ENCODE measurements at regions not wholly inside any gene's neighbourhood (a gene's known extent, or its start where the extent isn't known, plus 50 kb on each side); places are given as distances from the start of the nearest gene placed in this dataset.

DNA sequence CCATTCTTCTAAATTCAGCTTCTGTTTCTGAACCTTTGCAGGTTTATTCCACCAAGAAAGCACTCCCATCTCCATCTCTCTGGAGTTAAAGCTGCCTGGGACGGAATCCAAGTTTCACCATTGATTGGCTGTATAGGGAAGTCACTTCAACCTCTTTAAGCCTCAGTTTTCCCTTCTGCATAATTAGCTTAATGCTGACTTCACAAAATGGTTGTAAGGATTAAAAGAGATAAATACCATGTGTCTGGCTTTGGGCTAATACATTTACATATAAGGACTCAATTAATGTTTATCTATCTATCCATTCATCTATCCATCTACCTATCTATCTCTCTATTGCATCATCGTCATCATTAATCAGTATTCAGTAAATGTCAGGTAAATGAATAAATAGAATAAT lies 629.6 kb upstream of the MGMT start:
- ATAC-seq (no peak), DNase-seq (no peak)
- Histone ChIP-seq H3K4me1 (ENCODE audit: control insufficient read depth, insufficient read depth, low read length) (no peaks in the 10 kb centered on the region), H3K27me3 (ENCODE audit: control insufficient read depth, insufficient read depth) (no peaks in the 10 kb centered on the region), H3K9me3 (ENCODE audit: control insufficient read depth, low read length) (no peaks in the 10 kb centered on the region), H3K27ac (ENCODE audit: low read length) (no peak overlapping the region), H3K4me3 (ENCODE audit: low read length) (no peak overlapping the region)
- 91% methylated on average over 2 of the region's 2 CpGs for WGBS
- intact Hi-C loops (cut with DNase I): no loop called here

DNA sequence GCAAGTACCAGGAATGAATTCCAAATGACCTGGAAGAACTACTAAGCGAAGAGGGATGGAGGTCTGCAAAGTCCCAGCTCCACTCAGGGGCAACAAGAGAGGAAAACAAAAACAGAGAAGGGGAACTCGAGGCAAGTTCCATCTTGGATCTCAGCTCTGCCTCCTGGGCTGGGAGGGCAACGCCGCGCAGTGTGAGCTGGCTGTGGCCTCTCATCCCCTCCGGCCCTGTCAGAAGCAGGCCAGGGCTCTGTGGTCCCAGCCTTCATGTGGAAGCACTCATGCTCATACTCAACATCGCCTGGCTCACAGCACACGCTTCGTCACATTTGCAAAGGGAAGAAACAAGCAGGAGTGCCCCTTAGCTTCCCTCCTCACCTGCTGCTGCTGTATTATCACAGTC lies 627.9 kb upstream of the MGMT start:
- ATAC-seq: no peak
- 94% methylated on average over 9 of the region's 9 CpGs for WGBS
- Histone ChIP-seq H3K4me3 (ENCODE audit: low read length) (no peak overlapping the region), H3K27me3 (ENCODE audit: control insufficient read depth, insufficient read depth) (no peaks in the 10 kb centered on the region), H3K4me1 (ENCODE audit: control insufficient read depth, insufficient read depth, low read length) (no peaks in the 10 kb centered on the region), H3K27ac (ENCODE audit: low read length) (no peak overlapping the region), H3K9me3 (ENCODE audit: control insufficient read depth, low read length) (no peaks in the 10 kb centered on the region)
- intact Hi-C loops (cut with DNase I): no loop called here
- no peak for DNase-seq

DNA sequence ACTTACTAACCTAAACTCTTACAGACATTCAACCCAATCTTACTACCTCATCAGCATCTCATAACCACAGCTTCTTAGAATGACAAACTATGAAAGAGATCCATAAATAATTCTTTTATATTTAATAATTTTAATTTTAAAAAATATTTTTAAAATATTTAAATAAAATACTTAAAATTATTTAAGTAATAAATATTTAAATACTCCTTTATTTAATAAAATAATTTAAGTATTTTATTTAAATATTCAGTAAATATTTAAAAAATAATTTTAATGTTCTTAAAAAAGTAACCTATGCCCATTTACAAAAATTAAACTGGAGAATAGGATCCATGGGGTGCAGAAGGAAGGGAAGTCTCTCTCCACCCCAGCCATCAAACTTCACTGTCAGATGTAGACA lies 627.3 kb upstream of the MGMT start:
- no peak for ATAC-seq
- Histone ChIP-seq H3K4me3 (ENCODE audit: low read length) (no peak overlapping the region), H3K27ac (ENCODE audit: low read length) (no peak overlapping the region), H3K9me3 (ENCODE audit: control insufficient read depth, low read length) (no peaks in the 10 kb centered on the region), H3K27me3 (ENCODE audit: control insufficient read depth, insufficient read depth) (no peaks in the 10 kb centered on the region), H3K4me1 (ENCODE audit: control insufficient read depth, insufficient read depth, low read length) (no peaks in the 10 kb centered on the region)
- DNase-seq: no peak
- intact Hi-C loops (cut with DNase I): no loop called here

DNA sequence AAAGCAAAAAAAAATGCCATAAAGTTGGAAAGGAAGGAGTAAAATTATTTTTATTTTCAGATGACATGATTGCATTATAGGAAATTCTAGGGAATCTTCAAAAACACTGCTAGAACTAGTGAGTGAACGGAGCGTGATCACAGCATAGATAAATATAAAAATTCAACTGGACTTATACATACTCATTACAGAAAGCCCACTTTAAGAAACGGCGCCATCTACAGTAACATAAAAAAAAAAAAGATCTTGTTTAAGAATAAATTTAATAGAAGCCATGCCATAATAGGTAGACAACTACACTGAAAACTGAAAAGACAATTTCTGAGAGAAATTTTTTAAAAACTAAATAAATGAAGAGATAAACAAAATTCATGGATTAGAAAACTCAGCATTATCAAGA lies 623.1 kb upstream of the MGMT start:
- no peak for DNase-seq
- WGBS: 29% methylated on average over 4 of the region's 4 CpGs
- Histone ChIP-seq H3K27me3 (ENCODE audit: control insufficient read depth, insufficient read depth) (no peaks in the 10 kb centered on the region), H3K9me3 (ENCODE audit: control insufficient read depth, low read length) (no peaks in the 10 kb centered on the region), H3K4me3 (ENCODE audit: low read length) (no peak overlapping the region), H3K4me1 (ENCODE audit: control insufficient read depth, insufficient read depth, low read length) (no peaks in the 10 kb centered on the region), H3K27ac (ENCODE audit: low read length) (no peak overlapping the region)
- intact Hi-C loops (cut with DNase I): no loop called here
- no peak for ATAC-seq

DNA sequence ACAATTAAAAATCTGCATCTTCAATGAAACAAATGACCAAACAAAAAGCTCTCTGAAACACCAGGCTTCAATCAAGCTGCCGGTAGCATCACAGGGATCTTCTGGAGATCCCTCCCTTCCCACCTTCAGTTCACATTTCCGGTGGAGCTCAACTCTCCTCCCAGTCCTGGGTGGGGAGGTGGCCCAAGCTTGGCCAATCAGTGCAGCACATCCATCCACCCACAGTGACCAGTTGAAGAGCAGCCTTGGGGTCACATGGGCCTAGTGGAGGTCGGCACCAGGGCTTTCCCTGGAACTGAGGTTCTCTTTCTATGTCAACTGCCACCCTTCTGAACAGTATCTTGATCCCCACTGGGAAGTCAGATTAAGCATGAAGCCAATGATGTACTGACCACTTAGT lies 620.1 kb upstream of the MGMT start:
- Histone ChIP-seq H3K4me1 (ENCODE audit: control insufficient read depth, insufficient read depth, low read length) (peaks cover 2% of the 10 kb centered on the region), H3K27ac (ENCODE audit: low read length) (no peak overlapping the region), H3K4me3 (ENCODE audit: low read length) (no peak overlapping the region), H3K9me3 (ENCODE audit: control insufficient read depth, low read length) (no peaks in the 10 kb centered on the region), H3K27me3 (ENCODE audit: control insufficient read depth, insufficient read depth) (no peaks in the 10 kb centered on the region)
- 94% methylated on average over 3 of the region's 3 CpGs for whole genome bisulfite sequencing
- DNase-seq: no peak
- intact Hi-C loops (cut with DNase I): no loop called here
- ATAC-seq: no peak

DNA sequence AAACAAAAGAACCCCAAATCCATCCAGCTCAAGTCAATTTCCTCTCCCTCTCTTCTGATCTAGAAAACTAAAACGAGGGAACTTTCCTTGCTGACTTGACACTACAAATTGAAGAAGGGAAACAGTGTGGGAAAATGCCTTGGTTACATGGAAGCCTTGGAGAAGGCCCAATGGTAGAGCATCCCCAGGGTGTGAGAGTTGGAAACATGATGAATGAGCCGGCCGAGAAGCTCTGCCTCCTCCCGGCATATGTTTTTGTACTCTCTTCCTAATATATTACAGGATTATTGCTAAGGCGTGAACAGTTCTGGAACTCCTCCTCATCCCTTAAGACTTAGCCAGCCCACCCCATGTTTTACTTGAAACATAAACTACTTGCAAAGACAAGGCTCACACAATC lies 618.2 kb upstream of the MGMT start:
- ATAC-seq: peak in 1 of 2 donors; percentile 63
- Histone ChIP-seq H3K27ac (ENCODE audit: low read length) (no peak overlapping the region), H3K4me3 (ENCODE audit: low read length) (no peak overlapping the region), H3K9me3 (ENCODE audit: control insufficient read depth, low read length) (no peaks in the 10 kb centered on the region), H3K27me3 (ENCODE audit: control insufficient read depth, insufficient read depth) (no peaks in the 10 kb centered on the region), H3K4me1 (ENCODE audit: control insufficient read depth, insufficient read depth, low read length) (peaks cover 6% of the 10 kb centered on the region)
- 50% methylated on average over 5 of the region's 5 CpGs for WGBS
- DNase-seq: no peak
- intact Hi-C loops (cut with DNase I): no loop called here

DNA sequence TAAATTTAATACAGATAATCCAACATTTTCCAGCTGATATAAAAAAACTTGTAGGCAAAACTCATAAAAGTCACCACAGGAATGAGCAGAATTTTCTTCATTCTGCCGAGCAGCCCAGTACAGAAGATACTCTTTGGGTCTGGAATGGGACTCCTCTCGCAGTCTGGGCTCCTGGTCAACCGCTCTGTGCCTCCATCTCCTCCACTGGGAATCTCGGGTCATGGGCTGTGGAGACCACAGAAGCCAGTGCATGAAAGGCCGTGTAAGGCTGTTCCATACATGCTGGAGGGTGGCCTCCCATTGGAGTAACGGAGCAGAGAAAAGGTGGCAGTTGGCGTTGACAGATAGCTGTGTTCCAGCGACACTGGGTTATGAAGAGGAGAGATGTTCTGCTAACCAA lies 616.4 kb upstream of the MGMT start:
- no peak overlapping the region for H3K27ac ChIP-seq (ENCODE audit: low read length)
- H3K4me1 ChIP-seq (ENCODE audit: control insufficient read depth, insufficient read depth, low read length): peaks cover 7% of the 10 kb centered on the region
- no peak overlapping the region for H3K4me3 ChIP-seq (ENCODE audit: low read length)
- 91% methylated on average over 8 of the region's 8 CpGs for WGBS
- DNase-seq (no peak), ATAC-seq (no peak)
- H3K27me3 ChIP-seq (ENCODE audit: control insufficient read depth, insufficient read depth): no peaks in the 10 kb centered on the region
- no peaks in the 10 kb centered on the region for H3K9me3 ChIP-seq (ENCODE audit: control insufficient read depth, low read length)
- intact Hi-C loops (cut with DNase I): loop anchor here in 1 of 4 donors (10.0 kb wide), 1 partner anchor 216 kb away; no protein-coding TSS in a partner anchor

DNA sequence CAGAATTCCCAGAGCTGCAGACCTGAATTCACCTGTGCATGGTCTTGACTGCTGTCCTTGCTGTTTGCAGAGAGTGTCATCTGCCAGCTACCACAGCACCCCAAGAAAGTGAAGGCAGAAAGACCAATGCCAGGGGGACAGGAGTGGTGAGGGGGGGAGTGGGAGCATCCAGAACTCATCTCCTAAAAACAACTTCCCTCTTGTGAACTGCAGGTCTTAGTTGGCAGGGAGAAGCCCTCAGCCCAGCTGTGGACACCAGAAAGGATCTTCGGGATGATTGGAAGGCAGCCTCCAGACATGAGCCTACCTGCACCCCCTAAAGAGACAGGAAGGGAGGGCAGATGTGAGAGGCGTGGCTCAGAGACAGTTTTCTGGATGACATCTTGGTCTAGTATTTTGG lies 615.8 kb upstream of the MGMT start:
- DNase-seq (no peak), ATAC-seq (no peak)
- WGBS: 75% methylated on average over 2 of the region's 2 CpGs
- H3K27ac ChIP-seq (ENCODE audit: low read length): no peak overlapping the region
- H3K9me3 ChIP-seq (ENCODE audit: control insufficient read depth, low read length): no peaks in the 10 kb centered on the region
- intact Hi-C loops (cut with DNase I): loop anchor here in 1 of 4 donors (10.0 kb wide), 1 partner anchor 216 kb away; no protein-coding TSS in a partner anchor
- peaks cover 12% of the 10 kb centered on the region for H3K4me1 ChIP-seq (ENCODE audit: control insufficient read depth, insufficient read depth, low read length)
- H3K27me3 ChIP-seq (ENCODE audit: control insufficient read depth, insufficient read depth): no peaks in the 10 kb centered on the region
- no peak overlapping the region for H3K4me3 ChIP-seq (ENCODE audit: low read length)

DNA sequence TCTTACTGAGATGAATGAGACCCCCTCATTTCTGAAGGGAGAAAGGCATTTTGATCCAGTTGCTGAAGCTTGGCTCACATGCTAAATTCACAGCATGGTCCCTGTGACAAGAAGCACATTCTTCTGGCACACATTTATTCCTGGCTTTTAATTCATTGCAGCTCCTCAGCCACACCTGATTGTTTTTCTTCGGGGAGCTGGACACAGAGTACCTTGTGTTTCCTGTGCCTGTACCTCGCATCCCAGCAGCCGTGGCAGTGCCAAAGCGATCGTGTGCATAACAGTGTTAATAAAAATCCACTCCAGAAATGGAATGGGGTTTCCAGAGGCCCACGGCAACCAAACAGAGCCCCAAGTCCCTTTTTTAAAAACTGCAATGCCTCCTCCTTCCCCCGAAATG lies 615.3 kb upstream of the MGMT start:
- no peaks in the 10 kb centered on the region for H3K9me3 ChIP-seq (ENCODE audit: control insufficient read depth, low read length)
- ATAC-seq (no peak), DNase-seq (no peak)
- intact Hi-C loops (cut with DNase I): loop anchor here in 1 of 4 donors (10.0 kb wide), 1 partner anchor 217 kb away; no protein-coding TSS in a partner anchor
- H3K4me3 ChIP-seq (ENCODE audit: low read length): no peak overlapping the region
- no peak overlapping the region for H3K27ac ChIP-seq (ENCODE audit: low read length)
- no peaks in the 10 kb centered on the region for H3K27me3 ChIP-seq (ENCODE audit: control insufficient read depth, insufficient read depth)
- 44% methylated on average over 7 of the region's 7 CpGs for WGBS
- H3K4me1 ChIP-seq (ENCODE audit: control insufficient read depth, insufficient read depth, low read length): peaks cover 12% of the 10 kb centered on the region

DNA sequence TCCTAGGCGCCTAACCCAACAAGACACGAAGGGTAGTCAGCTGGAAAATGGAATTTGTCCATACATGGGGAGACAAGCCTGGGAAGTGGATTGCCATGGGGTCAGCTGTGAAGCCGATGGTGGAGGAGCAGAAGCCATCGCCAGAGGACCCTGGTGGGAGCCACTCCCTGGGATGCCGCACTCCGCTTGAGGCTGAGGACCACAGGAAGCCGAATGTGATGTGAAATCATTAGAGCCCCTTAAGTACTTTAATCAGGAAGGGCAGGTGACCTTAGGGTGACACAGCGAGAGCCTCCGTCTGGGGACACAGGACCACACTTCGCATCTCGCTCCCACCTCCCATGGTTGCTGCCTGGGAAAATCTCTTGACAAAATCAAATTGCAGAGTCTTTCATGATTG lies 614.6 kb upstream of the MGMT start:
- no peaks in the 10 kb centered on the region for H3K9me3 ChIP-seq (ENCODE audit: control insufficient read depth, low read length)
- H3K27me3 ChIP-seq (ENCODE audit: control insufficient read depth, insufficient read depth): no peaks in the 10 kb centered on the region
- H3K27ac ChIP-seq (ENCODE audit: low read length): no peak overlapping the region
- no peak overlapping the region for H3K4me3 ChIP-seq (ENCODE audit: low read length)
- WGBS: 94% methylated on average over 11 of the region's 11 CpGs
- intact Hi-C loops (cut with DNase I): loop anchor here in 1 of 4 donors (10.0 kb wide), 1 partner anchor 218 kb away; no protein-coding TSS in a partner anchor
- H3K4me1 ChIP-seq (ENCODE audit: control insufficient read depth, insufficient read depth, low read length): peaks cover 12% of the 10 kb centered on the region
- ATAC-seq (no peak), DNase-seq (no peak)

DNA sequence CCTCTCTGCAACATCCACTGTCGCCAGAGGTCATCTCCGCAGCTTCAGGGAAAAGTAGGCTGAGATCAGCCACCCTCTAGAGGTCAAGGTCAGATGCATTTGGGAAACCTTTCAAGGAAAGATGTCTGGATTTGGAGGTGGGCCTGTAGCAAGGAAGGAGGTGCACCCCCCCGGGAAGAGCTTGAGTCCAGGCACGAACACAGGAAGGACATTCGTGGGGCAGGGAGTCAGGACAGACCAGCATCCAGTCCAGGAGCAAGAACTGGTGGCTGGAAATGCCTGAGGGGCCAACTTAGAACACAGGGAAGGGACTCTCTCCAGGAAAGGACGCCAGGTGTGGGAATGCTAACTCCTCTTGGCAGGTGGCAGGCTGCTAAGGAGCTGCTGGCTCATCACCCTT lies 614.1 kb upstream of the MGMT start:
- Histone ChIP-seq H3K27me3 (ENCODE audit: control insufficient read depth, insufficient read depth) (no peaks in the 10 kb centered on the region), H3K4me1 (ENCODE audit: control insufficient read depth, insufficient read depth, low read length) (peaks cover 12% of the 10 kb centered on the region), H3K4me3 (ENCODE audit: low read length) (no peak overlapping the region), H3K27ac (ENCODE audit: low read length) (no peak overlapping the region), H3K9me3 (ENCODE audit: control insufficient read depth, low read length) (no peaks in the 10 kb centered on the region)
- DNase-seq (no peak), ATAC-seq (no peak)
- WGBS: 86% methylated on average over 6 of the region's 6 CpGs
- intact Hi-C loops (cut with DNase I): loop anchor here in 1 of 4 donors (10.0 kb wide), 1 partner anchor 218 kb away; no protein-coding TSS in a partner anchor

DNA sequence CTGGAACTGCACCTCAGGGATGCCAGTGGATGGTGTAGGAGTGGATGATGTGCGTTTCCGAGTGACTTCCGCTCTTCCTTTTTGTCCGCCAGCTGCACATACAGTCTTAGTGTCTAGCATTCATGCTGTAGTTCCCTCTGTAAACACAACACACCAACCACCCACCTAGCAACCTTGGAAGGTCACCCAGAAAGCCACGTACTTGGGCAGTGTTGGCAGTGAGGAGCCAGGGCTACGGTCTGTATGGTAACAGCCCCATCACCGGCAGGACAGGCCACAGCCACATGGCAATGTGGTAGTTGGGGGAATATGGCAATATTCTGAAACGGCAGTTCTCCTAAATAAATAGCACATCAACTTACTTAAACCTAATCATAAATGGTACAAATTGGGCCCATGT lies 613.5 kb upstream of the MGMT start:
- no peaks in the 10 kb centered on the region for H3K27me3 ChIP-seq (ENCODE audit: control insufficient read depth, insufficient read depth)
- H3K4me3 ChIP-seq (ENCODE audit: low read length): no peak overlapping the region
- ATAC-seq (no peak), DNase-seq (no peak)
- WGBS: 91% methylated on average over 8 of the region's 8 CpGs
- H3K9me3 ChIP-seq (ENCODE audit: control insufficient read depth, low read length): no peaks in the 10 kb centered on the region
- H3K4me1 ChIP-seq (ENCODE audit: control insufficient read depth, insufficient read depth, low read length): peaks cover 12% of the 10 kb centered on the region
- intact Hi-C loops (cut with DNase I): loop anchor here in 1 of 4 donors (10.0 kb wide), 1 partner anchor 219 kb away; no protein-coding TSS in a partner anchor
- H3K27ac ChIP-seq (ENCODE audit: low read length): no peak overlapping the region
